Caco-2 (cell line): ENCODE measurements at regions not wholly inside any gene's neighbourhood (a gene's known extent, or its start where the extent isn't known, plus 50 kb on each side); places are given as distances from the start of the nearest gene placed in this dataset.

Experiments used
- BruUV-seq: library from RNA; stranded (reverse); fragments of 400-500 nt; replicated peaks from 2 replicates; lab custom pipeline; 2021; lab: Mats Ljungman, UMichigan
- CTCF ChIA-PET: fragments of 300-600 bp; sonication (Branson Sonifier 250); formaldehyde crosslinking; loops from one replicate; lab custom pipeline; 2022; ENCODE audit warnings: antibody characterized with exemption; lab: Charles Lee
- POLR2A ChIA-PET: fragments of 300-600 bp; sonication (Branson Sonifier 250); formaldehyde crosslinking; loops from one replicate; lab custom pipeline; 2022; ENCODE audit warnings: antibody characterized with exemption; lab: Charles Lee
- DNase-seq, 2 experiments: peaks; one replicate each; pipeline versions ENCODE4 v3.0.0 to v3.0.0-alpha.2; 2020 to 2022
- H3K27me3 ChIP-seq: replicated peaks from 2 replicates; pipeline ENCODE4 v1.6.0; 2011; ENCODE audit warnings: low read length; ENCODE audit not compliant: control insufficient read depth, insufficient read depth
- H3K36me3 ChIP-seq: 2 replicates; pipeline ENCODE4 v1.5.1; 2011; ENCODE audit warnings: low read length; ENCODE audit not compliant: control insufficient read depth, insufficient read depth
- H3K4me1 ChIP-seq: fragments of 250-450 bp; sonication (Bioruptor Pico); 2 replicates; pipeline ENCODE4 v1.5.1; 2020; ENCODE audit warnings: mild to moderate bottlenecking
- H3K4me3 ChIP-seq: 2 replicates; pipeline ENCODE4 v1.5.1; 2011; ENCODE audit warnings: low read depth, mild to moderate bottlenecking, control low read depth, low read length
- H3K9me3 ChIP-seq: fragments of 250-450 bp; sonication (Bioruptor Pico); 2 replicates; pipeline ENCODE4 v1.5.1; 2020; ENCODE audit warnings: mild to moderate bottlenecking, moderate library complexity
- H3K27ac Mint-ChIP-seq: one replicate; pipeline ENCODE4 v1.8.0; 2022; ENCODE audit warnings: mixed read lengths; ENCODE audit not compliant: unreplicated experiment
- H3K27me3 Mint-ChIP-seq: one replicate; pipeline ENCODE4 v1.8.0; 2022; ENCODE audit warnings: mixed read lengths; ENCODE audit not compliant: insufficient read depth, unreplicated experiment
- H3K36me3 Mint-ChIP-seq: one replicate; pipeline ENCODE4 v1.8.0; 2022; ENCODE audit warnings: mild to moderate bottlenecking, mixed read lengths; ENCODE audit not compliant: insufficient read depth, unreplicated experiment
- H3K4me1 Mint-ChIP-seq: one replicate; pipeline ENCODE4 v1.8.0; 2022; ENCODE audit warnings: low read depth, mixed read lengths; ENCODE audit not compliant: unreplicated experiment
- H3K4me3 Mint-ChIP-seq: one replicate; pipeline ENCODE4 v1.8.0; 2022; ENCODE audit warnings: mild to moderate bottlenecking, moderate library complexity, mixed read lengths; ENCODE audit not compliant: unreplicated experiment
- H3K9me3 Mint-ChIP-seq: one replicate; pipeline ENCODE4 v1.8.0; 2022; ENCODE audit warnings: mixed read lengths; ENCODE audit not compliant: unreplicated experiment
- CTCF ChIP-seq, 2 experiments: fragments of 200-600 bp in 1 of 2; IDR thresholded peaks; 1 replicate in 1 of 2; 2 replicates in 1 of 2; pipeline versions ENCODE4 v1.5.1 to v1.8.0; 2011 to 2022; ENCODE audit warnings: antibody characterized with exemption in 1 of 2, control low read depth in 1 of 2, inconsistent platforms in 1 of 2, low read depth in 1 of 2, low read length in 1 of 2, mild to moderate bottlenecking in 1 of 2, moderate library complexity in 1 of 2; ENCODE audit not compliant: insufficient read depth in 1 of 2, severe bottlenecking in 1 of 2, unreplicated experiment in 1 of 2
- intact Hi-C: fragments of 100-400 bp; cut with micrococcal nuclease; formaldehyde crosslinking; loops from one replicate; pipeline ENCODE4 v1.10.0; 2022; ENCODE audit not compliant: unreplicated experiment

- no peak overlapping the region for H3K27ac Mint-ChIP-seq
Observed at GRCh38 chr5:164998590-164998989, 1493.2 kb downstream of the MAT2B start.

GRCh38 chr5:165000479-165001190, 1495.2 kb downstream of the MAT2B start:
- BruUV-seq: no TSS peak
- Mint-ChIP-seq H3K36me3 (no peaks in the 10 kb centered on the region), H3K27ac (no peak overlapping the region), H3K9me3 (no peaks in the 10 kb centered on the region), H3K4me3 (no peak overlapping the region), H3K27me3 (peaks cover 6% of the 10 kb centered on the region), H3K4me1 (no peaks in the 10 kb centered on the region)
- CTCF ChIA-PET: no interaction called here
- Histone ChIP-seq H3K27me3 (no peaks in the 10 kb centered on the region), H3K4me1 (no peaks in the 10 kb centered on the region), H3K36me3 (no peaks in the 10 kb centered on the region), H3K4me3 (no peak overlapping the region), H3K9me3 (no peaks in the 10 kb centered on the region)
- no peak for TF ChIP-seq CTCF (IDR thresholded peaks at IDR 0.05; ENCODE audit: insufficient read depth in 1 of 2, low read depth in 1 of 2, low read length in 1 of 2, severe bottlenecking in 1 of 2, unreplicated experiment in 1 of 2)
- intact Hi-C loops: no loop called here
- no peak for DNase-seq
- POLR2A ChIA-PET: no interaction called here

More at GRCh38 chr5:164998590-164998989, 1493.2 kb downstream of the MAT2B start:
- H3K36me3 ChIP-seq: no peaks in the 10 kb centered on the region
- H3K4me3 ChIP-seq: no peak overlapping the region
- no peaks in the 10 kb centered on the region for H3K4me1 ChIP-seq
- ChIA-PET POLR2A (no interaction called here), CTCF (no interaction called here)
- no peaks in the 10 kb centered on the region for H3K27me3 ChIP-seq
- Mint-ChIP-seq H3K4me1 (no peaks in the 10 kb centered on the region), H3K9me3 (no peaks in the 10 kb centered on the region), H3K36me3 (no peaks in the 10 kb centered on the region), H3K27me3 (peaks cover 9% of the 10 kb centered on the region), H3K4me3 (no peak overlapping the region)
- H3K9me3 ChIP-seq: no peaks in the 10 kb centered on the region
- intact Hi-C loops: no loop called here
- no peak for TF ChIP-seq CTCF (IDR thresholded peaks at IDR 0.05; ENCODE audit: insufficient read depth in 1 of 2, low read depth in 1 of 2, low read length in 1 of 2, severe bottlenecking in 1 of 2, unreplicated experiment in 1 of 2)
- no TSS peak for BruUV-seq
- DNase-seq: no peak

GRCh38 chr5:165003283-165003682, 1497.9 kb downstream of the MAT2B start:
- no TSS peak for BruUV-seq
- no peaks in the 10 kb centered on the region for H3K9me3 ChIP-seq
- Mint-ChIP-seq H3K27ac (no peak overlapping the region), H3K4me3 (no peak overlapping the region), H3K9me3 (no peaks in the 10 kb centered on the region), H3K4me1 (no peaks in the 10 kb centered on the region), H3K27me3 (peaks cover 5% of the 10 kb centered on the region), H3K36me3 (no peaks in the 10 kb centered on the region)
- intact Hi-C loops: no loop called here
- ChIA-PET CTCF (no interaction called here), POLR2A (no interaction called here)
- no peak for DNase-seq
- H3K4me3 ChIP-seq: no peak overlapping the region
- no peaks in the 10 kb centered on the region for H3K27me3 ChIP-seq
- no peaks in the 10 kb centered on the region for H3K4me1 ChIP-seq
- H3K36me3 ChIP-seq: no peaks in the 10 kb centered on the region
- TF ChIP-seq CTCF (IDR thresholded peaks at IDR 0.05; ENCODE audit: insufficient read depth in 1 of 2, low read depth in 1 of 2, low read length in 1 of 2, severe bottlenecking in 1 of 2, unreplicated experiment in 1 of 2): no peak
